Body of pancreas (tissue), 4 donors: ENCODE measurements at regions not wholly inside any gene's neighbourhood (a gene's known extent, or its start where the extent isn't known, plus 50 kb on each side); places are given as distances from the start of the nearest gene placed in this dataset.

Experiments used
- POLR2A ChIP-seq, 3 donors: fragments of 450-650 bp; IDR thresholded peaks; one replicate each; pipeline ENCODE4 v1.6.1; 2016; ENCODE audit warnings: antibody characterized with exemption in 3 of 3, mild to moderate bottlenecking in 2 of 3
- TF ChIP-seq, protein P1 (sequence below), 7 experiments: fragments of 450-650 bp in 4 of 7; fragments of 200-600 bp in 3 of 7; sonication (generic) in 3 of 7; IDR thresholded peaks; one replicate each; pipeline ENCODE4 v1.5.1; 2016 to 2019; ENCODE audit warnings: antibody characterized with exemption in 7 of 7

DNA sequence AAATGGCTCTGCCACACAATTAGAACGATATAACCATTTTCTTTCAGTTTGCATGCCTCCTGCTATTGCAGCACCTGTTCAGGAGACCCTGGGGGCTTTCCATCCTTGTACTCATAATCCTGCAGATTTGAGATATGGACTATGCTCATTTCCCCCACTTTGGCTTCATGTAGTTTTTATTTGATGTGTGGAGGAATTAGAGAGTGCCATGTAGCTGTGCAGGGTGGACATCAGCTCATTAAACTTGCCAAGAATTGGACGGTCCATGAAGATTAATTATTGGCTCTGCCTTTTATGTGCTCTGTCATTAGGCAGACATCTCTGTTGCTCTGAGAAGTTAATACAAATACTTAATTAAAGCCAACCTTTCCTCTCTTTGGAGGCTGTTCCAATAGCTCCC lies 66.2 kb upstream of the CD83 start:
- TF ChIP-seq, protein P1, sequence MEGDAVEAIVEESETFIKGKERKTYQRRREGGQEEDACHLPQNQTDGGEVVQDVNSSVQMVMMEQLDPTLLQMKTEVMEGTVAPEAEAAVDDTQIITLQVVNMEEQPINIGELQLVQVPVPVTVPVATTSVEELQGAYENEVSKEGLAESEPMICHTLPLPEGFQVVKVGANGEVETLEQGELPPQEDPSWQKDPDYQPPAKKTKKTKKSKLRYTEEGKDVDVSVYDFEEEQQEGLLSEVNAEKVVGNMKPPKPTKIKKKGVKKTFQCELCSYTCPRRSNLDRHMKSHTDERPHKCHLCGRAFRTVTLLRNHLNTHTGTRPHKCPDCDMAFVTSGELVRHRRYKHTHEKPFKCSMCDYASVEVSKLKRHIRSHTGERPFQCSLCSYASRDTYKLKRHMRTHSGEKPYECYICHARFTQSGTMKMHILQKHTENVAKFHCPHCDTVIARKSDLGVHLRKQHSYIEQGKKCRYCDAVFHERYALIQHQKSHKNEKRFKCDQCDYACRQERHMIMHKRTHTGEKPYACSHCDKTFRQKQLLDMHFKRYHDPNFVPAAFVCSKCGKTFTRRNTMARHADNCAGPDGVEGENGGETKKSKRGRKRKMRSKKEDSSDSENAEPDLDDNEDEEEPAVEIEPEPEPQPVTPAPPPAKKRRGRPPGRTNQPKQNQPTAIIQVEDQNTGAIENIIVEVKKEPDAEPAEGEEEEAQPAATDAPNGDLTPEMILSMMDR (IDR thresholded peaks at IDR 0.05): no peak
- no peak for TF ChIP-seq POLR2A (IDR thresholded peaks at IDR 0.05)
